Stimulated activated CD4-positive, alpha-beta T cell treated with anti-CD3 and anti-CD28 coated beads, Interleukin-12 subunit alpha, Interleukin-12 subunit beta, amount 100 ng/mL, for 24 hours (primary cell): ENCODE measurements at regions not wholly inside any gene's neighbourhood (a gene's known extent, or its start where the extent isn't known, plus 50 kb on each side); places are given as distances from the start of the nearest gene placed in this dataset.

Experiments
- DNase-seq, 2 experiments: peaks; one replicate each; pipeline ENCODE4 v3.0.0-alpha.2; 2020; ENCODE audit warnings: low read depth in 2 of 2

DNA sequence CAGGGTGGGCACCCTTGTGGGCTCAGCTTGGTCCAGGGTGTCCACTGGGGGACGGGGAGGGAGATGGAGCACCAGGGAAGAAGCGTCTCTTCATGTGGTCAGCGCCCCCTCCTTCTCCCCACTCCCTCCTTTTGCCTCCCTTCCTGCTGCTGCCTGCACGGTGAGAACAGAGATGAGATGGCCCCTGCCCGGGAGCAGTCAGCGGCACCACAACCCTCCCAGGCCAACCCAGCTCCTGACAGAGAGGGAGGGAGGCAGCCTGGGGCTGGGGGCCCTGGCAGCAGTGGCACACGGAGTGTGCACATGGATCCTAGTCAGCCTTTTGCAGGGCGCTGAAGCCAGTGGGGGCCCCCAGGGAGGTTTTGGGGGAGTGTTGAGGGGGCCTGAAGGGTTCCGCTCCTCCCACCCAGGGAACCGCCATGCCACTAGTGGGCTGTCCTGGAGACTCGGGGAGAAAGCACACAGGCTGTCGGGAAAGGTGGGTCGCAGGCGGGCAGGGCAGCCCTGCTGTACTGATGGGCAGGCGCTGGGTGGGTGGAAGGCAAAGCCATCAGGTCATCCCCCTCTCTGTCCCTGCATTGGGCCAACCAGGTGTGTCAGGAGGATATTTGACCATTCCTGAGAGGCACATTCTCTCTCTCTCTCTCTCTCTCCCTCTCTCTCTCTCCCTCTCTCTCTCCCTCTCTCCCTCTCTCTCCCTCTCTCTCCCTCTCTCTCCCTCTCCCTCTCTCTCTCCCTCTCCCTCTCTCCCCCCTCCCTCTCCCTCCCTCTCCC, 94.3 kb upstream of the BHLHE23 start:
- DNase-seq = no peak

DNA sequence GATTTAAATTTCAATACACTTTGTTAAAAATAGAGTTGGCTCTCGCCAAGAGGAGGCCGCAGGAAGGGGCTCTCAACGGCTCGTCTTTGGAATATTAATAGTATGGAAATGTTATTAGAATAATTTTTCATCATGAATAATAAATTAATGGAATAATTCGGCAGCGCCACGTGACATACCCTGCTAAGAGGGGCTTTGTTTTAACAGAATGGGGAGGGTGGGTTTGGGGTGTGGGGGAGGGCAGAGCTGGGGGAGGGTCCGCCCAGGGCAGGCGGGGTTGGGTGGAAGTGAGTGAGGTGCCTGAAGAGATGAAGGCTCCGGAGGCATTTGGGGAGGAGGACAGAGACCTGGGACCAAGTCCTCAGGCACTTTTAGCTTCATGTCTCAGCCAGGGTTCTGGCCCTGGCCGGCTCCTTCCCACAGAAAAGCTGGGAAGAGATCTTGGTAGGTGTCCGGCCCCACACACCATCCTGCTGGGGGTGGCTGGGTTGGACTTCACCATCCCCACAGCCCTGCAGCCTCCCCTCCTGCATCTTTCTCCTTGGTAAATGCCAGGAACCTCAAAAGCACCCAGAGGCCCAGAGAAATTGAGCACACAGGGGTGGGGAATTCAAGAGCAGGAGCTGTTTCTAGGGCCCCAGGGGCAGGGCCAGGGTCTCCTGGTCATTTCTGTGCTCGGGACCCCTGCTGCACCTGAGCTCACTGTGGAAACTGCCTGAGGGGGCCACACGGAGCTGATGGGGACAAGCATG, 93.6 kb upstream of the BHLHE23 start:
- no peak for DNase-seq

GRCh38 chr20:63099456-63100173, 92.9 kb upstream of the BHLHE23 start:
- no peak for DNase-seq

- DNase-seq = no peak
Measured at GRCh38 chr20:63098195-63098810, 91.5 kb upstream of the BHLHE23 start.

DNA sequence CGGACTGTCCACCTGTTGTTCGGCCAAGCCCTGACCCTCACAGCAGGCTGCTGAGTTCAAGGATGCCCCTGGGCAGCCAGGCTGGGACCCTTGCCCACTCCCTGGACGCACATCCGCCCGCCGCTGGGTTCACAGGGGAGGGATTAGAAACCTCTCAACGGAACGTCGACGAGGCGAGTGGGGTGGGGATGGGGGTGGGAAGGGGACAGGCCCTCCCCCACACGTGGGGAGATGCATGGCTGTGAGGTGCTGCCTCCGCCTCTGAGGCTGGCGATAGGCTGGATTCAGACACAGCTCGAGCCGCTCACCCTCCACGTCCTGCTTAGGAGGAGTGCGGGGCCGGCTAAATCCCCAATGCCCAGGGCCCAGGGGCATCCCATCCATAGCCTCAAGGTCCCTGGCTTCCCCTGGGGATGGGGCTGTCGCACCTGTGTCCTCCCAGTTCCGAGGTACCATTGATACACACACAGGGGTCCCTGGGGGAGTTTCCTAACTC, 90.6 kb upstream of the BHLHE23 start:
- no peak for DNase-seq

DNA sequence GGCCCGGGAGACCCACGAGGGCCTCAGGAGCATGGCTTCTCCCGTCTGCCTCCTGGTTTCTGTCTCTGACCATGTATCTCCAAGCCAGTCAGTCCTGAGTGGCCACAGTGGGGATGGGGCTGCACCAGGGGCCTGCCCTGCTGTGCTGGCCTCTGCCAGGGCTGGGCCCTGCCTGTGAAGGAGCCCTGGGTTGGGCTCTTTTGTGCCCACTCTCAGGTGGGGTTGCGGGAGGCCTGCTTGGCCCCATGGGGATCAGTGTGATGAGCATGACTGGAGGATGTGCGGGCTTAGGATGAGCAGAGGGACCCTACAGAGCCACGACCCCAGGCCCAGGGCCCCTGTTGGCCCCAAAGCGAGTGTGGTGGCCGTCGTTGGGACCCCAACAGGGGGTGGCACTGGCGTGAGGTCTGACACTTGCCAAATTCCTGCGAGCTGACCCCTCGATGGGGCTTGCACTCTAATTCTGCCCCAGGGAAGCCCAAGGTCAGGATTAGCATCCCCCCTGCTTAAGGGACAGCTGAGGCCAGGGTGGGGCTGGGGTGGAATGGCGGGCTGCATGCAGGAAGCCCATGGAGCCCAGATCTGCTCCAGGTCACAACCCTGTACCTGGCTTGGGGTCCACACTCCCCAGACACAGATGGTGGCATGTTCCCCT, 90.0 kb upstream of the BHLHE23 start:
- DNase-seq = no peak

DNA sequence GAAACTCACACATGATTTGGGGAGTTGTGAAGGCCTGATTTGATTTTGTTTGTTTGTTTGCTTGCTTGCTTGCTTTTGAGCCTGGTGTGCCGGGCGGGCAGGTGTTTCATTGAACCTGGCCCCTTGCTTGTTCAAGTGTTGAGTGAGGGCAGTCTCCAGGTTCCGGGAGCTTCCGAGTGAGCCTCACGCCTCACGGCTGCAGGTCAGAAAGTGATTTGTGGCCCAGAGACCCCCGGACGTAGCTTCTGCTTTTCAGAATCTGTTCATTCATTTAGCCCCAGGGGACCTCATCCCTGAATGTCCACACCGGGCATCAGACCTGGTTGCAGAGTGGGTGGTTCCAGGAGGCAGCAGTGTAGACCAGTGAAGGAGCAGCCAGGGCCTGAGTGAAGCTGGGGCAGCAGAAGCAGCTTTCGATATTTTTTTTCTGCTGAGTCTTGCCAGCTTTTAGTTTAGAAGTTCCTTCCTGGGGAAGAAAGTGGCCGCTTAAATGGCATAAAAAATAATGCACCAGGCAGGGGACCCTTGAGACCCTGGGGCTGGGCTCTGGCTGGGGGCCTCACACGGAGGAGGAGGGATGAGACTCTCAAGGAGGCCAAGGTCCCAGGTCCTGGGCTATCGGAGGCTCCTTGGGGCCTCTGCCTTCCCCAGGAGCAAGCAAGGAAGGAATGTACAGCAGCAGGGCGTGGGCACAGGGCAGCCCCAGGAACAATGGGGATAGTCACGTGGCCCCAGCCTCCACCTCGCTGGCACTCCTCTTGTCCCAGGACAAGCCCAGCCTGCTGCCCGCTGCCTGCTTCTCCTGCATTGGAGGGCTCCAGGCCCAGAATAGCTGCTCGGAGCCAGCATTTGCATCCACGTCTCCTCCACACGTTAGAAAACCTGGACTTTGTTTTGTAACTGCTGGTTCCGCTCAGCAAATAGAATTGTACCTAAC, 89.2 kb upstream of the BHLHE23 start:
- no peak for DNase-seq

GRCh38 chr20:63094767-63095499, 88.2 kb upstream of the BHLHE23 start:
- no peak for DNase-seq

DNA sequence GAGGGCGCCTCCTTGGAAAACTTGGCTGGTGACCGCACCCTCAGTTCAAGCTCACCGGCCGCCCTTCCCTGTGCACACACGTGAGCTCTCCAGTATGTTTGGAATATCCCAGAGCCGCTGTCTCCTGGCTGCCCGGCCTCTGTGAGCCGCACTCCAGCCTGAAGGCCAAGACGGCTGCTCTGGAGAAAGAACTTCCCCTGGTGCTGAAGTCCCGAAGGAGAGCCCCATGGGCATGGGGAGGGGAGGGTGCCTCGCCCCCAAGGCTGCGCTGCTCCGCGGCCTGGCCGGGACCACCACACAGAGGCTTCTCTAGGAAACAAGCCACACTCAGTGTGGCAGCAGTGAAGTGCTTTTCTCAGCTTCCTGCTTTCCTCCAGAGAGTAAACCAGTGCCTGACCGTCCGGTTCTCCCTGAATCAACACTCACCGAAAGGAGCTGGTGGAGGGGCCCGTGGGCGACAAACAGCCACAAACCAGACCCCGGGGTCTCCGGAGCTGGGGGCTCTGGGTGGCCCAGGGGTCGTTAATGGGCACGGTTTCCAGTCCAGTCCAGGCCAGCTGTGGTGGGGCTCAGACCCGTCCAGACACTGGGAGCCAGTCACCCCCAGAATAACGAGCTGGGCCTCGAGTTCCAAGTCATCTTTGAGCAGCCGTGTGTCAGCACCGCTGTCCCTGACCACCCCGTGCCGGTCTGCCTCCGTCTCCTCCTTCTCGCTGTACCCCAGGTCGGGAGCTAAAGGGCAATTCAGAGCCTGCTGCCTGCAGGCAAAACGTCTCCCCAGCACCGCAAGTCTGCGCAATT, 87.4 kb upstream of the BHLHE23 start:
- no peak for DNase-seq

- DNase-seq = no peak
Measured at GRCh38 chr20:63092660-63093215, 86.0 kb upstream of the BHLHE23 start.

- DNase-seq = no peak
Measured at GRCh38 chr20:63091901-63092659, 85.3 kb upstream of the BHLHE23 start.

- DNase-seq = no peak
Measured at GRCh38 chr20:63090682-63091571, 84.2 kb upstream of the BHLHE23 start.

GRCh38 chr20:63090052-63090451, 83.3 kb upstream of the BHLHE23 start:
- DNase-seq = no peak

GRCh38 chr20:63089051-63089907, 82.5 kb upstream of the BHLHE23 start:
- no peak for DNase-seq

DNA sequence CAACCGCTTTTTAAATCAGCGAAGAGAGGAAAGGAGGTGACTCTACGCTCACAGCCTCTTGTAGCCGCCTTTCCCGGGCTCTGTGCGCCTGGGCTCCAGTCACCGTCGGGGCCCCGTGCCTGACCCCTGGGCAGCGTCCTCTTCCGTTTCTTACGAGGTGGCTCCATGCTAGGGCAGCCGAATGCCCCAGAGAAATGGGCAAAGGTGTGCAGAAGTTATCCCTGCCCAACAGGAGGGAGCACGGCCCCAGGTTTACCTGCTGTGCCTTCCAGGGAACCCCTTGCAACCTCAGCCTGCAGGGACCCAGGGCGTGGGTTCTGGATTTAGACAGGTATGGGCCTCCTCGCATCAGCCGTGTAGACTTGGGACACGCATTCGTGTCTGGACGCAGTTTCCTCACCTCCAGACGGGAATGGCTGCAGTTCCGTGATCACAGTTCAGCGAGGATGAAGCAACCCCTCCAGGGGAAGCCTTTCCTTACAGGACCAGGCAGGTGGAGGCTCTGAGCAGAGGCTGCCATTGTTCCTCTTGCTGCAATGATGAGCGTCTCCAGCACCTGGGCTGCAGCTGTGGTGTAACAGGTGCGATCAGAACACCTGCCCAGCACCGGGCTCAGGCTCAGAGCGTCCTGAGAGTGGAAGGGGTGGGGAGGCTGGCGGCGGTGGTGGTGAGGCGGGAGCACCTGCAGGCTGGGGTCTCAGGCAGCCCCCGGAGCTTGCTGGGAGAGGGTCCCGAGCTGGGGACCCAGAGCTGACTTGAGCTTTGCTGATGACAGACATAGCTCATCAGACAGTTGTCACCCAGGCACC, 81.3 kb upstream of the BHLHE23 start:
- no peak for DNase-seq
